NOMO-1 treated with DMSO at 0.1 percent for 48 hours (cell line): ENCODE measurements at regions not wholly inside any gene's neighbourhood (a gene's known extent, or its start where the extent isn't known, plus 50 kb on each side); places are given as distances from the start of the nearest gene placed in this dataset.
A peak's percentile ranks its signal among the peaks of the same experiment; 100 is the strongest.
"Not testable (repeated sequence)": the region's sequence is repeated elsewhere in the genome, so short reads cannot be mapped to it uniquely, and the experiment has no call there.

Experiments
- DNase-seq: peaks from one replicate; lab custom pipeline; 2025; ENCODE audit not compliant: unreplicated experiment; lab: John Stamatoyannopoulos, UW

DNA sequence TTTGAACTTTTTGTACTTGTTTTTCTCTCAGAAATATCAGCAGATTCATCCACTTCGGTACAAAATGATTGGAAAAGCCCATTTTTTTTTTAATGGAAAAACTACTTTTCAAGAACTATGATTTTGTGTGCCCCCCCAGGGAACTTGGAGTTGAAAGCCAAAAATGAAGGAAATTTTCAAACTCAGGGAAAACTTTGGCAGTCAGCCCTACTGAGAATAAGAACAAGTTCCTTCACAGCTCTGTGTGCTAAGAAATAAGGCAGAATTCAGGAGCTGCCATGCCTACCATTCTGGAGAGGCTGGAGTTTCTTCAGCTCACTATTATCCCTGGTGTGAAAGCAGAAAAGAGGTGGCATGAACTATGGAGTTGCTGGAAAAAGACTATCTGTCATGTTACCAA, 226.0 kb upstream of the SLC35G4 start:
- no peak for DNase-seq

DNA sequence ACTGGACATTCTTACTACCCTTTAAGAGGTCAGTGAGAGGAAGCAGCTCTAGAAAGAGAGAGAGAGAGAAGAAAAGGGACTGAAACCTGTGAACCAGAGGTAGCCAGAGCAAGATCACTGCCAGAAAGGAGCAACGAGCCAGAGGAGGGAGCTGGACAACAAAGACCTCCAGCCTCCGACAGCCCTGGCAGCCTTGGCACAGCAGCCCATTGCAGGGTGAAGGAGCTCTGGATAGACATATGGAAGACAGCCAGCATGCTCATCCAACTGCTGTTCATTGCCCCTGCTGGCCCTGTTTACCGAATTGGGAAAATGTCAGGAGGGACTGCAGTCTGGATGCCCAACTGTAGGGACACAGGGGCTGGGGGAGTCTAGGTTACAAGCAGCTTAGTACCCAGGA, 228.4 kb upstream of the SLC35G4 start:
- no peak for DNase-seq

DNA sequence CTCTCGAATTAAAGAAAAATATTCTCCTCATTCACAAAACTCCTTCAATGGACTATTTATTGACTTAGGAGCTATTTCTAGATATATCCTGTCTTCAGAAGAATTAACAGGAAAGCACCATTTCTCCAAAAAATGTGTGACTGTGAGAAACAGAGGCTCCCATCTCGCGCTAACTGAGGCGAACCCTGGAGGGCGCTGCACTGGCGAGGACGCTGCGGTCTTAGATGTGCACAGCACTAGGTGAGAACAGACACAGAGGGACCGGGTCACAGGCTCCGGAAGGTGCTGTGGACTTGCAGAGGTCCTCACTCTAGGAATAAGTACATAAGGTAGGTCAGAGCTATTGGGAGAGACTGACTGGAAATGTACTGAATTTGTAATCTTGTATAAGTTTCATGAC, 229.7 kb upstream of the SLC35G4 start:
- no peak for DNase-seq

DNA sequence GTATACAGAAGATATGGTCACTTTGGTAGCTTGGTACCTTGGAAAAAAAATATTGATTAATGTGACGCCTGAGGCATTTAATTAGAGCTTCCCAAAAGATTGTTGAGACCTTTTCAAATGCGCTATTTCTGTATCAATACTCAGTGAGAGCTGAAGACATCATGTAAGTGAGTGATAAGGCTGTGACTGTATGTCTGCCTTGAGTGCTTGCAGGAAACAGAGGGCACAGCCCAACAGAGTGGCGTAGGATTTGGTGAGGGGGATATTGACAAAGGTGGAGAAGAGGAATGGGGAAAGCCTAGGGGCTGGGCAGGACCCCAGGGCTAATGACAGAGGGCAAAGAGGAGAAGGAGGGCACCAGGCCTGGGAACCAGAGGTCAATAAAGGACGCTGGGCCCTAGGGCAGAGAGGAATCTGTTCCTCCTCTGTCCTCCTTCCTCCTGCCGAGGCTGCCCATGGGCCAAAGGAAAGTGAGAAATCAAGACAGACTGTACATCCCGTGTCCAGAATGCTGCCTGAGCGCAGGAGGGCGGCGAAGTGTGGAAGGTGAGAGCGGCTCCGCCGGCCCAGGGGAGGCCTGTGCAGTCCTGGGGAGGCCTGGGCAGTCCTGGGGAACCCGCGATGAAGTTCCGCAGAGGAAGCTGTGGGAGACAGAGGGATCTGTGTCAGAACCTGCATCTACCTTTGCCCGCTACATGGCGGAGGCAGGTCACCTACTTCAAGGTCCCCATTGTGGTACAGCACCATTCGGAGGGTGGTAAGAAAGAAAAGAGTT, 228.6 kb upstream of the PIEZO2 start:
- no peak for DNase-seq

DNA sequence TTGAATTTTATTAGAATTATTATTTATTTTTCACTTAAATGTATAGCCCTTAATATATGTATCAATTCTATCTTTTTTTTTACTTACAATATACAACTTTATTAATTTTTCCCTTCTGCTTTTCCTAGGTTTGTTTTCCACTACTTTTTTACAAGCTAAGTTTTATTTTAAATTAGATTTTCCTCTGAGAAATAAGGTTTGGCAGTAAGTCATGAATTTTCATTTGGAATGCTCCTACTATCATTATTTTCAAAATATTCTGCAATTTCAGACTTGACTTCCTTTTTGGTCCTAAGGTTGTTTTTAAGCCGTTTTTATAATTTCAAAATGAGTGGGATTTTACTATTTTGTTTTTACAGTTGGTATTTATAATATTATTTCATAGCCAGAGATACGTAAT, 222.8 kb upstream of the PIEZO2 start:
- no peak for DNase-seq

DNA sequence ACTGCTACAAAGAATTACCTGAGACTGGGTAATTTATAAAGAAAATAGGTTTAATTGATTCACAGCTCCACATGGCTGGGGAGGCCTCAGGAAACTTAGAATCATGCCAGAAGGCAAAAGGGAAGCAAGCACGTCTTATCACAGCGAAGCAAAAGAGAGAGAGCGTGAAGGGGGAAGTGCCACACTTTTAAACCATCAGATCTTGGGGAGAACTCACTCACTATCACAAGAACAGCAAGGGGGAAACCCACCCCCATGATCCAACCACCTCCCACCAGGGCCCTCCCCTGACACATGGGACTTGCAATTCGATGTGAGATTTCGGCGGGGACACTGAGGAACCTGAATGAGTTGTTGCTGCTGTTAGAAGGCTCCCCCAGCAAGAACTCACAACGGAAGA, 220.2 kb upstream of the PIEZO2 start:
- peak; percentile 17 for DNase-seq

DNA sequence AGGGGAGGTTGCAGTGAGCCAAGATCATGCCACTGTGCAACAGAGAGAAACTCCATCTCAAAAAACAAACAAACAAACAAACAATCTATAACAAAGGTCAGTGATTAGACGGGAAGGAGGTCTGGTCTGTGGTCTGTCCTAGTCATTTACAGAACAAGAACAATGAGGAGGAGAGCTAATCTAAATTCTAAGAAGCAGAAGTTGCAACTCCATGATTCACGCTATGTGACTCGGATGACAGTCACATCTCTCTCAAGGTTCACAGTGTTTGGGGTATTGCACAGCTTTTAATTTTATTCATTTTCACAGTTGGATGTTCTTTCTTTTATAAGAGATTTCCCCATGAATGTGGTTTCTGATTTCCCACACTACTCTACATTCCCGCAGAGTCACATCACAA, 218.7 kb upstream of the PIEZO2 start:
- DNase-seq, result peak; percentile 63

DNA sequence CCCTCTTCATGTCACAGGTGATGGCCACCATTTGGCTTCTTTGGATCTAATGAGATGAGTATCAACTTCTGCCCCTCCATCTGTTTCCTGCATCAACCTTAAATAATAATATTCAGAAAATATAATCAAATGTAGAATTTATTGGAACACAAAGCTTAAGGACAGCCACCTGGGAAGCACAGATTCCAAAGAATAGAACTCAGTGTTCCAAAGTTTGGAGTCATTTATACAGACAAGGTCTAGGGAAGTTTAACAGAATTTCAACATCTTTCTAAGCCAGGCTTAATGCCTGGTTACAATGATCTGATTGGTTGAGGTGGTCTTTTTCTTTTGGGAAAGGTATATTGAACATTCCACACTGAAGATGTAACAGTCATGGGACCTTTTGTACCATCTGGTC, 218.0 kb upstream of the PIEZO2 start:
- DNase-seq, result no peak

DNA sequence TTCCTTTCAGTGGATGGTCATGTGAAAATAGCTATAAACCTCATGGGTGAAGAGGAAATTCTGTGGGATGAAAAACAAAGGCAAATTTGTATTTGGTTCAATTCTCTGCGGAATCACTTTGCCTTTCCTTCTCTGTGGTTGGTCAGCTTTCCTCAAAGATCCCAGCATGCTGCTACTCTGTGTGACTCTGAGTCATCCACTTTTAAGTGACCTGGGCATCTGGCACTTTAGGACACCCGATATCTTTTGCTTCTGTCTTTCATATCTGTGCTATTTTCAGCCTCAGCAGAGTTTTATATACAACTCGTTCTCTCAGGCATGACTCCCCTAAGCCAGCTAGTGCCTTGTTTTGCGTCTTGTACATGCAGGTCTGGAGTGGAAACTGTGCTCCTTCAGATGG, 217.0 kb upstream of the PIEZO2 start:
- no peak for DNase-seq

DNA sequence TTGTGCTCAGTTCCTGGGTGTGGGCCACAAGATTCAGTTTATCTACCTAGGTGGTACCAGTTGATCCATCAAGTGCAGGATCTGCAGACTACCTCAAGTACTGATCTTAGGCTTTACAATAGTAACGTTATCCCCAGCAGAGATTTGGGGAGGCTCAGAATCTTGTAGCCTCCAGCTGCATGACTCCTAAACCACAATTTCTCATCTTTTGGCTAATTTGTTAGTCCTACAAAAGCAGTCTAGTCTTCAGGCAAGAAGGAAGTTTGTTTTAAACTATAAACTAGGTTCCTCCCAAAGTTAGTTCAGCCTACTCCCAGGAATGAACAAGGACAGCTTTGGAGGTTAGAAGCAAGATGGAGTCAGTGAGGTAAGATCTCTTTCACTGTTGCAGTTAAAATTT, 213.5 kb upstream of the PIEZO2 start:
- DNase-seq, result no peak

DNA sequence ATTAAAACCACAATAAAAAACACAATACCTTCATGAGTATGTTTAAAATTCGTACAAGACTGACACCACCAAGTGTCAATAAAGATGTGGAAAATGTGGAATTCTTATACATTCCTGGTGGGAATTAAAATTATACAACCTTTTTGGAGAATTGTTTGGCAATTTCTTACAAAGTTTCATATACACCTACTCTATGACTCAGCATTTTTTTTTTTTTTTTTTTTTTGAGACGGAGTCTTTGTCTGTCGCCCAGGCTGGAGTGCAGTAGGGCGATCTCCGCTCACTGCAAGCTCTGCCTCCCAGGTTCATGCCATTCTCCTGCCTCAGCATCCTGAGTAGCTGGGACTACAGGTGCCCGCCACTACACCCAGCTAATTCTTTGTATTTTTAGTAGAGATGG, 212.5 kb upstream of the PIEZO2 start:
- DNase-seq, result not testable (repeated sequence)

DNA sequence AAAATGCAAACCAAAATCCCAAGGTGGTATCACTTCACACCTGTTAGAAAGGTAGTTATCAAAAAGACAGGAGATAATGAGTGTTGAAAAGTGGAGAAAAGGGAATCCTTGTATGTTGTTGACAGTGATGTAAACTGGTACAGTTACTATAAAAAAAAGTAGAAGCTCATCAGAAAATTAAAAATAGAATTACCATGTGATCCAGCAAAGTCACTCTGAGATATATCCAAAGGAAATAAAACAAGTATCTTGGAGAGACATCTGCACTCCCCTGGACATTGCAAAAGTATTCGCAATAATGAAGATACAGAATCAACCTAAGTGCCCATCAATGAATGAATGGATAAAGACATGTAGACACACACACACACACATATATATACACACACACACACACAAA, 208.3 kb upstream of the PIEZO2 start:
- no peak for DNase-seq

DNA sequence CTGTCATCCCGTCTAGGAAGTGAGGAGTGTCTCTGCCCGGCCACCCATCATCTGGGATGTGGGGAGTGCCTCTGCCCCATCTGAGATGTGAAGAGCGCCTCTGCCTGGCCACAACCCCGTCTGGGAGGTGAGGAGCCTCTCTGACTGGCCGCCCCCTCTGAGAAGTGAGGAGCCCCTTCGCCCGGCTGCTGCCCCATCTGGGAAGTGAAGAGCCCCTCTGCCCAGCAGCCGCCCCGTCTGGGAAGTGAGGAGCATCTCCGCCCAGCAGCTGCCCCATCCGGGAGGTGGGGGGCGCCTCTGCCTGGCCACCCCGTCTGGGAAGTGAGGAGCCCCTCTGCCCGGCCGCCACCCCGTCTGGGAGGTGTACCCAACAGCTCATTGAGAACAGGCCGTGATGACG, 195.2 kb upstream of the PIEZO2 start:
- not testable (repeated sequence) for DNase-seq

DNA sequence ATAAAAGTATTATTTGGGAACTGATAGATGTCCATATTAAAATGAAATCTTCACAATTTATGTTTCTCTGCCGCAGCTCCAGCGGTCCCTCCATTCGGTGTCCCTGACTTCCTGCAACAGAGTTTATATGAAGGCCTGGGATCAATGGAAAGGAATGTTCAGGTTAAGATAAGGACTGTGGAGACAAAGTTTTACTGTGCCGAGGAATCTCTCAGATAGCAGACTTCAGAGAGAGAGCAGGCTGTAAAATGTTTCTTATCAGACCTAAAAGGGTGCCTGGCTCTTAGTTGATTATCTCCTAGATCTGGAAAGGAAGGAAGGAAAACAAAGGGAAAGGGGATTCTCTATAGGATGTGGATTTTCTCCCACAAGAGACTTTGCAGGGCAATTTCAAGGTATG, 193.7 kb upstream of the PIEZO2 start:
- DNase-seq, result no peak

DNA sequence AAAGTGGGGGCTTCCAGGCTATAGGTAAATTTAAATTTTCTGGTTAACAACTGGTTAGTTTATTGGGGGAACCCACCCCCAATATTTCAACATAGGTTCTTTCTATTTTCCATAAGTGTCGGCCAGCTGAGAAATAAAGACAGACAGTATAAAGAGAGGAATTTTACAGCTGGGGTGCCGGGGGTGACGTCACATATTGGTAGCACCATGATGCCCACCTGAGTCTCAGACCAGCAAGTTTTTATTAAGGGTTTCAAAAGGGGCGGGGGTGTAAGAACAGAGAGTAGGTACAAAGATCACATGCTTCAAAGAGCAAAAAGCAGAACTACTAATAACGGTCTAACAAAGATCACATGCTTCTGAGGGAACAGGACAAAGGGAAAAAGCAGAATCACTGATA, 192.7 kb upstream of the PIEZO2 start:
- DNase-seq, result not testable (repeated sequence)

DNA sequence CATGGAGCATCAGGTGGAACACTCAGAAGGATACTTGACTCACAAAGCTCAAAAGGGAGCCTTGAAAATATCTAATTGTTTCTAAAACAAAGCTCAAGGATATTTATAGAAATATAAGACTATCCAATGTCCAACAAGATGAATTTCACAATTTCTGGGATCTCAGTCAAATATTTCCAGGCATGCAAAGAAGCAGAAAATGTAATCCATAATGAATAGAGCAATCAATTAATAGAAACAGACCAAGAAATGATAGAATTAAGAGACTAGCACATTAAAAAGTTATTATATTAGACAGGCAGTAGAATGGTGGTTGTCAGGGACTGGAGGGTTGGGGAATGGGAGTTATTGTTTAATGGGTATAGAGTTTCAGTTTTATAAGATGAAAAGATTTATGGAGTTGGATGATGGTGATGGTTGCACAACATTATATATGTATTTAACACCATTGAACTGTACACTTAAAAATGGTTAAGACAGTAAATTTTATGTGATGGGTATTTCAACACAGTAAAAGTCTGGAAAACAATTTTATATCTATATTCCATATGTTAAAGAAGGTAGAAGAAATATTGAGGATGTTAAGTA, 189.9 kb upstream of the PIEZO2 start:
- DNase-seq, result no peak

DNA sequence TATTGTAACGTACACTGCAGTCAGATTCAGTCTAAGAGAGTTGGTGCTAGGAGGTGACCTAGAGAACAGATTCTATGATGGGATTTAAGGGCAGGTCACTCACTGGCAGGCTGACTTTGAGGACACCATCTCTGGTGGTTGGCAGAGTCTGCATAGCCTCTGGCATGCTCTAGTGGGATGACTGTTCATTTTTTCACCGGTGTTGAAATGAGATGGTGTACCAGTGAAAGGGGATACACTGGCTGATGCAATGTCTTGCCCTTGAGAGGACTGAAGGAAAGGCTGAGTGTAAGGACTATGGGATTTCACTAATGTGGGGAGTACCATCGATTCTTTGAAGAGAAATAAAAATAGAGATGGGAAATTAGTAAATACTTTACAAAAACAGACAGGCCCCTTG, 186.9 kb upstream of the PIEZO2 start:
- DNase-seq, result no peak

DNA sequence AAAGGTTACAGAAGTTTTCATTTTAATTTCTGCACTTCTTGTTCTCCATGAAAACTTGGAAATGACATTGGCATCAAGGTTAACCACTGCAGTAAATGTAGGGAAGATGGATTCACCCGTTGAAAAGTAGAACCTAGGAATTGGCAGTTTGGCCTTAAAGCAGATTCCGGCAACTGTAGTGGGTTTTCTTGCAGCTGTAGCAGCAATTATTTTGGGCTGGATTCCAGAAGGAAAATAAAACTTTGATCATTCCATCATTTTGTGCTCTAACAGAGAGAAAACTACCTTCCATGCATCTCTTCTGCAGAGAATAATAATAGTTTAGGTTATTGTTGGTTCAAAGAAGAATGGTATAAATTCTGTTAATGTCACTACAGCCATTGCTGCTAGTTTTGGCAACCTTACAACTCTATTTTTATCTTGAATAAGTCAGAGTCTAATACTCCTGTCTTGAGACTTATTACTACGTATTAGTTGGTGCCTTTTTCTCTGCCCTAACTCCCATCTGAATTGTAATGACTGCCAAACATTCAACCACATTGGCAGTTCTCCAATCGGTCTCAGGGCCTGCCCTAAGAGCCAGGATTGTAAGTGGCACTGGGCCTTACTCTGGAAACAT, 178.1 kb upstream of the PIEZO2 start:
- DNase-seq, result no peak

DNA sequence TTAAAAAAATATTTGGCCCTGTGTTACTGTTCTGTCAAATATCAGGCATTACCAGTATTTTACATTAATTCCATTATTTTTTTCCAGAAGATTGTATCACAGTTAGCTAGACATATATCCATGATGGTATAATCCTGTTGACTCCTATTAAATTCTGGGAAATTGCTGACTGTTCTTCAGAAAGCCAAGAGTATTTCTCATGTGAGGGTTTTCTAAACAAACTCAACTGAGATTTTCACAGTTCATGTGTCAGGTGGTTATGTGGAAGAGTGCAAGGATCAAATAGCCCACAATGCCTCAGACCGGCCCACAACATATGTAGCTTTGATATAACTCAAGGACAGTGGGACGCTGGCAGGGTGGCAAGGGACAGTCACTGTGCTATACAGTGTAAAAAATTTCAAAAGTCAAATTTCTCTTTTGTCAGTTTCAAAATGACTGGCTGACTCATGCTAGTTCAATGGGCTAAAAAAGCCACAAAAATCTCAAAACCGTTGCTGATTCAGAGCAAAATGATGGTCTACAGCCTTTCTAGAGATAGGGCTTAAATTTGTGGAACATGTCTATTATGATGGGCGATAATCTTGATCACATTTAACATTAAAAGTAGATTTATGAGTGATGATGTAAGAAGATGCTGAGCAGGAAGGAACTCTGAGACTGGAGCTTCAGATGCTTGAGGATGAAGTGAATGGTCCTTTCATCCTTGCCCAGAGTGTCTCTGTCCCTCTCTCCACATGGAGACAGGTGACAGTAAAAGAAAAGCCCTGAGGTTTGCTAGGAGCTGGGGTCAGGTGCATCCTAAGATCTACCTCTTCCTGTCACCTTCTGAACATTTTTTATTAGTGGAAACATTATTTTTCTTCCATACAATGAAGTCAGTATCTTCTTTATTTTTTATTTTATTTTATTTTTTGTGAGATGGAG, 175.8 kb upstream of the PIEZO2 start:
- peak; percentile 86 for DNase-seq

DNA sequence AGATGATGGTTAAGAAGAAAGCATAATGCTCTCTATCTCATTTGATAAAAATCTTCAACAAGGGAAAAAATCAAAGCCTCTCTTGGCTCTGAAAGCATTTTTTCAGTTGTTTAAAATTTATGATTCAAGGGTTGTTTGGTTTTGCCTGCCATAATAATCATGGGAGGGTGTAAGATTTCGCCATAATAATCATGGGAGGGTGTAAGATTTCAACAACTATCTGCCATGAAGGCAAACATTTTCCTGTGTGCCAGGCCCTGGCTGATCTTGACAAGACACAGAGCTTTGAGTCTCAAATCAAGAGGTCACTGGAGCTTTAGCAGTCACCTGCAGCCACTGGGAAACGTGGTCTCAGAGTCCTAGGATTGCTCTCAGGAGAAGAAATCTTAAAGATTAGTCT, 175.1 kb upstream of the PIEZO2 start:
- no peak for DNase-seq

DNA sequence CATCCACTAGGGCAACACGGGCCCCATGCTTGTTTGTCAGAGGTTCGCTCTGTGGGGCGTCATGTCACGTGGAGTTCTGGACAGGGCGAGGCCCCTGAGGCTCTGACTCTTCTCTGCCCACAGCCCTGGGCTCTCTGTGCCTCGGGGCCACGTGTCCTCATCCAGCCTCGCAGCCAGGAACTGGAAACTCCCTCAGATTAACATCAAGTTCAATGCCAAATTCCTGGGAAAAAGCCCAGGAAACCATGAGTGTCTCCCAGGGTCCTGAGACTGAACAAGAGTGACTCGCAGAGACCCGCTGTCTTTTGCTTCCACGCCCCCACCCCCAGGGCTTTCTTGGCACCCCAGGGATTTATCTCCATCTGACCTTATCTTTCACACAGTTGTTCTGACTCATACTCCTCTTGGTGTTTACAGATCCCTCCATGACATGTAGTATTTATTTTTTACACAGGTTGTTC, 174.0 kb upstream of the PIEZO2 start:
- no peak for DNase-seq
